HUES6 (cell line): ENCODE measurements at regions not wholly inside any gene's neighbourhood (a gene's known extent, or its start where the extent isn't known, plus 50 kb on each side); places are given as distances from the start of the nearest gene placed in this dataset.
"Not testable (repeated sequence)": the region's sequence is repeated elsewhere in the genome, so short reads cannot be mapped to it uniquely, and the experiment has no call there.

Source experiments
- H3K27ac ChIP-seq: 2 replicates; pipeline ENCODE4 v1.7.0; 2013; ENCODE audit warnings: low read depth, mild to moderate bottlenecking, low read length, inconsistent platforms
- H3K27me3 ChIP-seq: 2 replicates; pipeline ENCODE4 v1.6.1; 2013; ENCODE audit warnings: low read length; ENCODE audit not compliant: control insufficient read depth, insufficient read depth
- H3K36me3 ChIP-seq: 2 replicates; pipeline ENCODE4 v1.6.1; 2013; ENCODE audit warnings: low read length; ENCODE audit not compliant: control insufficient read depth, insufficient read depth
- H3K4me1 ChIP-seq: 2 replicates; pipeline ENCODE4 v1.6.1; 2013; ENCODE audit warnings: low read length; ENCODE audit not compliant: control insufficient read depth, insufficient read depth
- H3K4me3 ChIP-seq: 2 replicates; pipeline ENCODE4 v1.5.1; 2013; ENCODE audit warnings: low read depth, low read length
- H3K9ac ChIP-seq: one replicate; pipeline ENCODE4 v1.6.1; 2013; ENCODE audit warnings: mild to moderate bottlenecking, low read length
- H3K9me3 ChIP-seq: 2 replicates; pipeline ENCODE4 v1.6.1; 2013; ENCODE audit warnings: low read depth, low read length; ENCODE audit not compliant: control insufficient read depth, insufficient read depth

- Histone ChIP-seq H3K27me3 (no peaks in the 10 kb centered on the region), H3K36me3 (no peaks in the 10 kb centered on the region), H3K9ac (no peak overlapping the region), H3K4me1 (no peaks in the 10 kb centered on the region), H3K27ac (no peak overlapping the region), H3K4me3 (no peak overlapping the region), H3K9me3 (no peaks in the 10 kb centered on the region)
Measured at GRCh38 chr17:34001246-34001645, 253.8 kb upstream of the CCL2 start.

DNA sequence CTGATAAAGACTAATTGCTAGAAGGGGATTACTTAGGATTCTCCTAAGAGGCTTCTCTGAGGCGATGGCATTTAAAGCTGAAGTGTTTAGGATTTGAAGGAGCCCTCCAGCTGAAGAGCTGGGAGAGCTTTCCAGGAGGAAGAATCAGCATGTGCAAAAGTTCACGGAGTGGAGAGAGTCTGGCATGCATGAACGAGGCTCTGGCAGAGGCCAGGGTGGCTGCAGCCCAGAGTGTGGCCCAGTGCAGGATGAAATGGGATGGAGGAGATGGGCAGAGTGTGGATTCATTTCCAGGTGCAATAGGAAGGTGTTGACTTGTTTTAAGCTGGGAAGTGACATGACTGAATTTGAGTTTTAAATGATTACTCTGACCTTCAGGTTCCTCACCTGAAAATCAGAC lies 249.0 kb upstream of the CCL2 start:
- Histone ChIP-seq H3K9me3 (no peaks in the 10 kb centered on the region), H3K4me3 (no peak overlapping the region), H3K27ac (no peak overlapping the region), H3K9ac (no peak overlapping the region), H3K27me3 (no peaks in the 10 kb centered on the region), H3K4me1 (no peaks in the 10 kb centered on the region), H3K36me3 (no peaks in the 10 kb centered on the region)

DNA sequence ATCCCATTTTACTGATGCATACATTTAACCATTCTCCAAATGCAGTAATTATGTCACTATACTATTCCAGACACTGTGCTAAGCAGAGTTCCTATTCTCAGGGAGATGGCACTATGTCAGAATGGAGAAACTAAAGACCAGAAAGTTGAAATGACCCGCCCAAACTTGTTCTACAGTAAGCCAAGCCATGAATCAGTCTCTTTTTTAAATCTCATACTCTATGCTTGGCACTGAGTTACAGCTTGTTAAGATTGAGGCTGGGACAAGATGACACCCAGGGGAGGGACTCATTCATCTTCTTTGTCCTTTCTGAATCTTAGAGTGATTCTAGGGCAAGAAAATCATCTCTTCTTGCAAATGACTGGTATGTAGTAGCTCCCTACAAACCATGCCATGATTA lies 247.0 kb upstream of the CCL2 start:
- Histone ChIP-seq H3K4me3 (no peak overlapping the region), H3K27ac (no peak overlapping the region), H3K27me3 (no peaks in the 10 kb centered on the region), H3K4me1 (no peaks in the 10 kb centered on the region), H3K9me3 (no peaks in the 10 kb centered on the region), H3K9ac (no peak overlapping the region), H3K36me3 (no peaks in the 10 kb centered on the region)

- Histone ChIP-seq H3K27ac (no peak overlapping the region), H3K4me1 (no peaks in the 10 kb centered on the region), H3K36me3 (no peaks in the 10 kb centered on the region), H3K9me3 (no peaks in the 10 kb centered on the region), H3K27me3 (no peaks in the 10 kb centered on the region), H3K9ac (no peak overlapping the region), H3K4me3 (no peak overlapping the region)
Measured at GRCh38 chr17:34009912-34010311, 245.2 kb upstream of the CCL2 start.

- Histone ChIP-seq H3K4me3 (no peak overlapping the region), H3K9ac (no peak overlapping the region), H3K27ac (no peak overlapping the region), H3K4me1 (no peaks in the 10 kb centered on the region), H3K9me3 (no peaks in the 10 kb centered on the region), H3K36me3 (no peaks in the 10 kb centered on the region), H3K27me3 (no peaks in the 10 kb centered on the region)
Measured at GRCh38 chr17:34010534-34010933, 244.6 kb upstream of the CCL2 start.

- no peaks in the 10 kb centered on the region for H3K9me3 ChIP-seq
Measured at GRCh38 chr17:34011599-34011998, 243.5 kb upstream of the CCL2 start.

GRCh38 chr17:34012709-34013375 lies 242.2 kb upstream of the CCL2 start:
- Histone ChIP-seq H3K9ac (no peak overlapping the region), H3K9me3 (no peaks in the 10 kb centered on the region), H3K27ac (no peak overlapping the region), H3K36me3 (no peaks in the 10 kb centered on the region), H3K4me3 (no peak overlapping the region), H3K4me1 (no peaks in the 10 kb centered on the region), H3K27me3 (no peaks in the 10 kb centered on the region)

More at GRCh38 chr17:34011599-34011998, 243.5 kb upstream of the CCL2 start:
- H3K27me3 ChIP-seq: no peaks in the 10 kb centered on the region
- no peak overlapping the region for H3K27ac ChIP-seq
- no peak overlapping the region for H3K4me3 ChIP-seq
- no peak overlapping the region for H3K9ac ChIP-seq
- H3K36me3 ChIP-seq: no peaks in the 10 kb centered on the region
- H3K4me1 ChIP-seq: no peaks in the 10 kb centered on the region

DNA sequence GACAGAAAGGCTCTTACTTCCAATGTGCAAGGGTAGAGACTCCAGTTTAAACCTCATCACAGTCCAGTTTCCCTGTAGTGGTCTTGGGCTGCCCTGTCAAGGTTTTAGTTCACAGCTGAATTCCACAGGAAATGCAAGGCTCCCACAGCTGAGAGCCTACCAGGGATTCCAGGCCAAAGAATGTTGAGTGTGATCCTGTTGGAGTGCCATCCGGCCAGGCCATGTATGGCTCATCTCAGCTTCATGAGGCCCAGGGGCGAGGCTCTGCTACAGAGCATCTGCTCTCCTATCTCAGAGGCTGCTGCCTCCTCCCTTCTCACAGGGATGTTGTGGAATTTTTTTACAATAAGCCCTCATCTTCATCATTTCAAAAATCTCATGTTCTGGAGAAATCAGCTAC lies 239.8 kb upstream of the CCL2 start:
- no peak overlapping the region for H3K27ac ChIP-seq
- H3K9ac ChIP-seq: no peak overlapping the region
- H3K27me3 ChIP-seq: no peaks in the 10 kb centered on the region
- H3K4me1 ChIP-seq: no peaks in the 10 kb centered on the region
- H3K4me3 ChIP-seq: no peak overlapping the region
- H3K9me3 ChIP-seq: no peaks in the 10 kb centered on the region
- no peaks in the 10 kb centered on the region for H3K36me3 ChIP-seq

DNA sequence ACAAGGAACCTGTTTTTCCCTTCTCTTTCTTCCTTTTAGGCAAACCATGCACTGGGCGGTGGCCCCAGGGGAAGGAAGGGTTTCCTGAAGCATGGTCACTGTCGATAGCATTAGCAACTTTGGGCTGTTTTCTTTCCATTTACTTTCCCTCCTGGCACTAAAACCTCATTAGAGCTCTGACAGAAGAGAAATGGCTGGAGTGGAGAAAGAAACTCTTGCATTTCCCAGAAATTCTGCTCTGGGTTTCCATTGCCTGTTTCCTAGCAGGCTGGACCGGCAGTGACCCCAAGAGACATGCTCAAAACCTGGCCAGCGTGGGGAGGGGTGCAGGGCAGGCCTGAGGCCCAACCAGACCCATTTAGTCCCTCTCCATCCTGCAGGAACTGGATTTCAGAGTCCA lies 230.7 kb upstream of the CCL2 start:
- H3K27me3 ChIP-seq: no peaks in the 10 kb centered on the region
- H3K4me3 ChIP-seq: no peak overlapping the region
- H3K9ac ChIP-seq: no peak overlapping the region
- no peaks in the 10 kb centered on the region; the same call in 1 of the 2 replicates for H3K4me1 ChIP-seq
- no peak overlapping the region for H3K27ac ChIP-seq
- no peaks in the 10 kb centered on the region for H3K9me3 ChIP-seq
- H3K36me3 ChIP-seq: no peaks in the 10 kb centered on the region

GRCh38 chr17:34024806-34025551 lies 230.1 kb upstream of the CCL2 start:
- no peaks in the 10 kb centered on the region for H3K9me3 ChIP-seq
- no peak overlapping the region for H3K27ac ChIP-seq
- no peaks in the 10 kb centered on the region; the same call in 1 of the 2 replicates for H3K4me1 ChIP-seq
- H3K27me3 ChIP-seq: no peaks in the 10 kb centered on the region
- H3K4me3 ChIP-seq: no peak overlapping the region
- no peak overlapping the region for H3K9ac ChIP-seq
- H3K36me3 ChIP-seq: no peaks in the 10 kb centered on the region

DNA sequence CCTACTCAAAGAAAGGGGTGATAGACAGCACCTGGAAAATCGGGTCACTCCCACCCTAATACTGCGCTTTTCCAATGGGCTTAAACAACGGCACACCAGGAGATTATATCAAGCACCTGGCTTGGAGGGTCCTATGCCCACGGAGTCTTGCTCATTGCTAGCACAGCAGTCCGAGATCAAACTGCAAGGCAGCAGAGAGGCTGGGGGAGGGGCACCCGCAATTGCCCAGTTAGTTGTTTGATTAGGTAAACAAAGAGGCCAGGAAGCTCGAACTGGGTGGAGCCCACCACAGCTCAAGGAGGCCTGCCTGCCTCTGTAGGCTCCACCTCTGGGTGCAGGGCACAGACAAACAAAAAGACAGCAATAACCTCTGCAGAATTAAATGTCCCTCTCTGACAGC lies 224.5 kb upstream of the CCL2 start:
- not testable (repeated sequence) for H3K36me3 ChIP-seq, H3K4me3 ChIP-seq, H3K9ac ChIP-seq, H3K9me3 ChIP-seq, H3K4me1 ChIP-seq, H3K27ac ChIP-seq, H3K27me3 ChIP-seq
